OCI-LY3 (cell line): ENCODE measurements at regions not wholly inside any gene's neighbourhood (a gene's known extent, or its start where the extent isn't known, plus 50 kb on each side); places are given as distances from the start of the nearest gene placed in this dataset.

Source experiments
- EZH2phosphoT487 ChIP-seq: fragments of 200-600 bp; shearing (Covaris generic); IDR thresholded peaks from 2 replicates; pipeline ENCODE4 v1.6.1; 2018; ENCODE audit warnings: antibody characterized with exemption, mixed run types, low read depth
- TF ChIP-seq, protein P1 (sequence below): fragments of 200-600, 300-600 bp; sonication (generic); IDR thresholded peaks from 2 replicates; pipeline ENCODE4 v1.5.1; 2014; ENCODE audit warnings: antibody characterized with exemption, low read length, low read depth

DNA sequence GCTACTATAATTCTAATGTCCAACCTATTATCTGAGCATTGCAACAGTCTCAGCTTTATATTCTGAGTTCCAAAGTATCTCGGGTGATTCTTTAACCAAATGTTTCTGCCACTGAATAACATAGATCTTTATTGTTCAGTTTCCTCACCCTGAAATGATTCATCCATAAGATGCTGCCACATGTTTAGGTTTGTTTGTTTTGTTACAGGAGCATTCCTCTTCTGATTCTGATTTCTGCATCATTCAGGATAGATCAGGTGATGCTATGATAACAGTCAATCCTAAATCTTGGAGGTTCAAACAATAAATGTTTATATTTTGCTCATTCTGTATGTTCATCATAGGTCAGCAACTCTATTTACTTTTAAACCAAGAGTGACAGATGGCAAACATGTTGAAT, 927.6 kb downstream of the PCDH7 start:
- TF ChIP-seq, protein P1, sequence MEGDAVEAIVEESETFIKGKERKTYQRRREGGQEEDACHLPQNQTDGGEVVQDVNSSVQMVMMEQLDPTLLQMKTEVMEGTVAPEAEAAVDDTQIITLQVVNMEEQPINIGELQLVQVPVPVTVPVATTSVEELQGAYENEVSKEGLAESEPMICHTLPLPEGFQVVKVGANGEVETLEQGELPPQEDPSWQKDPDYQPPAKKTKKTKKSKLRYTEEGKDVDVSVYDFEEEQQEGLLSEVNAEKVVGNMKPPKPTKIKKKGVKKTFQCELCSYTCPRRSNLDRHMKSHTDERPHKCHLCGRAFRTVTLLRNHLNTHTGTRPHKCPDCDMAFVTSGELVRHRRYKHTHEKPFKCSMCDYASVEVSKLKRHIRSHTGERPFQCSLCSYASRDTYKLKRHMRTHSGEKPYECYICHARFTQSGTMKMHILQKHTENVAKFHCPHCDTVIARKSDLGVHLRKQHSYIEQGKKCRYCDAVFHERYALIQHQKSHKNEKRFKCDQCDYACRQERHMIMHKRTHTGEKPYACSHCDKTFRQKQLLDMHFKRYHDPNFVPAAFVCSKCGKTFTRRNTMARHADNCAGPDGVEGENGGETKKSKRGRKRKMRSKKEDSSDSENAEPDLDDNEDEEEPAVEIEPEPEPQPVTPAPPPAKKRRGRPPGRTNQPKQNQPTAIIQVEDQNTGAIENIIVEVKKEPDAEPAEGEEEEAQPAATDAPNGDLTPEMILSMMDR, result no peak
- TF ChIP-seq EZH2phosphoT487, result no peak
